ENCODE measurements at regions not wholly inside any gene's neighbourhood (a gene's known extent, or its start where the extent isn't known, plus 50 kb on each side); places are given as distances from the start of the nearest gene placed in this dataset.
A peak's percentile ranks its signal among the peaks of the same experiment; 100 is the strongest.

GRCh38 chr6:132224943-132225342, 176.3 kb downstream of the MOXD1 start:
- no peak overlapping the region for H3K4me3 ChIP-seq
- H3K27me3 ChIP-seq = no peaks in the 10 kb centered on the region
- DNase-seq = no peak
- WGBS (ENCODE audit: insufficient coverage, low coverage, low lambda C conversion rate, missing lambda C conversion rate) = 81% methylated on average over 3 of the region's 3 CpGs
- no peaks in the 10 kb centered on the region for H3K4me1 ChIP-seq
- TF ChIP-seq POLR2A (IDR thresholded peaks at IDR 0.05) = no peak
- TF ChIP-seq CTCF (IDR thresholded peaks at IDR 0.05) = no peak
- ATAC-seq = no peak
- no peaks in the 10 kb centered on the region for H3K9me3 ChIP-seq
- intact Hi-C loops (cut with DNase I) = loop anchor here (10.0 kb wide), 1 partner anchor 300 kb away; no protein-coding TSS in a partner anchor
- H3K36me3 ChIP-seq = no peaks in the 10 kb centered on the region
- no peak overlapping the region for H3K27ac ChIP-seq

DNA sequence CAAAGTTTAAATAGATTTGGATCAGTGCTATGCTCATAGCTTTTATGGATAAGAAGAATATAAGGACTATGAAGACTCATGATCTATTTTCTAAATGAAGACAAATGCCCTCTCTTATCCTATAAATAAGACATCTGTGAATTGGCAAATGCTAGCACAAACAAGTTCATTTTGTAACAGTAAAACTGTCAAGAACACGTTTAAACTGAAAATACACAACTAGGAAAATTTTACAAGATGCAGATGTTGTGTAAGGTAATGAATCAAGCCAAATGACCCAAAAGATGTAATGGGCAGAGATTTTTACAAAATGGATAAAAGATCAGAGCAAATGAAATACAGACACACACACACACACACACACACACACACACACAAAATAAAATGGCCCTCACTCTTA, 180.5 kb downstream of the MOXD1 start:
- TF ChIP-seq CTCF (IDR thresholded peaks at IDR 0.05) = no peak
- TF ChIP-seq POLR2A (IDR thresholded peaks at IDR 0.05) = no peak
- H3K4me1 ChIP-seq = no peaks in the 10 kb centered on the region
- DNase-seq (no peak), ATAC-seq (no peak)
- intact Hi-C loops (cut with DNase I) = loop anchor here (10.0 kb wide), 1 partner anchor 296 kb away; no protein-coding TSS in a partner anchor
- H3K27ac ChIP-seq = no peak overlapping the region
- no peaks in the 10 kb centered on the region for H3K36me3 ChIP-seq
- no peaks in the 10 kb centered on the region for H3K27me3 ChIP-seq
- no peak overlapping the region for H3K4me3 ChIP-seq
- 8% methylated on average over 1 of the region's 1 CpG for WGBS (ENCODE audit: insufficient coverage, low coverage, low lambda C conversion rate, missing lambda C conversion rate)
- H3K9me3 ChIP-seq = no peaks in the 10 kb centered on the region

GRCh38 chr6:132219901-132220300, 181.4 kb downstream of the MOXD1 start:
- H3K4me1 ChIP-seq = no peaks in the 10 kb centered on the region
- intact Hi-C loops (cut with DNase I) = loop anchor here (10.0 kb wide), 1 partner anchor 295 kb away; no protein-coding TSS in a partner anchor
- TF ChIP-seq CTCF (IDR thresholded peaks at IDR 0.05) (no peak), POLR2A (IDR thresholded peaks at IDR 0.05) (no peak)
- DNase-seq = no peak
- H3K4me3 ChIP-seq = no peak overlapping the region
- H3K27ac ChIP-seq = no peak overlapping the region
- no peaks in the 10 kb centered on the region for H3K9me3 ChIP-seq
- WGBS (ENCODE audit: insufficient coverage, low coverage, low lambda C conversion rate, missing lambda C conversion rate) = 90% methylated on average over 1 of the region's 1 CpG
- no peaks in the 10 kb centered on the region for H3K36me3 ChIP-seq
- no peak for ATAC-seq
- H3K27me3 ChIP-seq = no peaks in the 10 kb centered on the region

DNA sequence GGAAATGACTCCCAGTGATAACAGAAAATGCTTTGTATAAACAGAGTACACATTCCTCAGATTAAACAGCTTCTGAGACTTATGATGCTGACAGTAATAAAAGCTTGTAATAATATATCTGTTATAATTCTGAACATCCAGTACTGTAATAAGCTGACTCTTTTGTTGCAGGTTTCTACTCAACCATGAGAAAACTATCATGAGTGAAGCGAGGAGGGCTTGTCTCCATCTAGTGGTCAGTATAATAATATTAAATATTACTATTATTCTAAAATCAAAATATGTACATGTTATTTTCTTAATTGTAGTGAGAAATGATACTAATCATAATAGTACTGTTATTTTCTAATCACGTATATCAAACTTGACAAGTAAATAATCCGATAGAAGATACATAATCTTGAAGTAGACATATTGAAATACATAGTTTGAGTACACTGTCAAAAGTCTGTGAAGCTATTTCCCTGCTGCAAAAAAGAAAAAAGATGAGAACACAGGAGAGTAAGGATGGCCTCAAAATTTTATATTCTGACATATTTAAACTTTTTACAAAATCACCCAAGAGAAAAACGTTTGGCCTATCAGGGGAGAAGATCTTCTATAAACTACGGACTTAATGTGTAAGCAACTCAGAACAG, 183.1 kb downstream of the MOXD1 start:
- H3K27me3 ChIP-seq = no peaks in the 10 kb centered on the region
- H3K4me3 ChIP-seq = no peak overlapping the region
- DNase-seq (no peak), ATAC-seq (peak; percentile 41 to 60 (median 52))
- no peak overlapping the region for H3K27ac ChIP-seq
- H3K4me1 ChIP-seq = no peaks in the 10 kb centered on the region
- no peaks in the 10 kb centered on the region for H3K9me3 ChIP-seq
- H3K36me3 ChIP-seq = no peaks in the 10 kb centered on the region
- WGBS (ENCODE audit: insufficient coverage, low coverage, low lambda C conversion rate, missing lambda C conversion rate) = 22% methylated on average over 5 of the region's 5 CpGs
- TF ChIP-seq CTCF (IDR thresholded peaks at IDR 0.05) = peak; percentile 40 to 68 (median 63)
- no peak for TF ChIP-seq POLR2A (IDR thresholded peaks at IDR 0.05)
- intact Hi-C loops (cut with DNase I) = no loop called here
